Raji (cell line): ENCODE measurements at regions not wholly inside any gene's neighbourhood (a gene's known extent, or its start where the extent isn't known, plus 50 kb on each side); places are given as distances from the start of the nearest gene placed in this dataset.

Source experiments
- POLR2A ChIP-seq: IDR thresholded peaks from 2 replicates; pipeline ENCODE4 v1.6.1; 2011; ENCODE audit warnings: low read depth, low read length, control low read depth; ENCODE audit not compliant: insufficient read depth

GRCh38 chr3:155029941-155030340 is 50.2 kb upstream of the MME start:
- no peak for TF ChIP-seq POLR2A

- no peak for TF ChIP-seq POLR2A
These were observed 53.0 kb upstream of the MME start for GRCh38 chr3:155026999-155027591.

- no peak for TF ChIP-seq POLR2A
These were observed 56.0 kb upstream of the MME start for GRCh38 chr3:155024006-155024638.

- TF ChIP-seq POLR2A: no peak
These were observed 57.2 kb upstream of the MME start for GRCh38 chr3:155022896-155023295.

GRCh38 chr3:155019575-155019974 is 60.5 kb upstream of the MME start:
- TF ChIP-seq POLR2A: no peak

GRCh38 chr3:155018621-155019330 is 61.3 kb upstream of the MME start:
- no peak for TF ChIP-seq POLR2A

GRCh38 chr3:155015776-155016436 is 64.2 kb upstream of the MME start:
- no peak for TF ChIP-seq POLR2A

- TF ChIP-seq POLR2A: no peak
These were observed 65.2 kb upstream of the MME start for GRCh38 chr3:155014953-155015352.

- no peak for TF ChIP-seq POLR2A
These were observed 66.7 kb upstream of the MME start for GRCh38 chr3:155013427-155013826.

- TF ChIP-seq POLR2A: no peak
These were observed 67.5 kb upstream of the MME start for GRCh38 chr3:155012584-155012983.

- no peak for TF ChIP-seq POLR2A
These were observed 69.7 kb upstream of the MME start for GRCh38 chr3:155010416-155010815.

GRCh38 chr3:155009217-155009616 is 70.9 kb upstream of the MME start:
- TF ChIP-seq POLR2A: no peak

- no peak for TF ChIP-seq POLR2A
These were observed 72.4 kb upstream of the MME start for GRCh38 chr3:155007729-155008128.

- no peak for TF ChIP-seq POLR2A
These were observed 78.7 kb upstream of the MME start for GRCh38 chr3:155001289-155002010.

GRCh38 chr3:154992655-154993054 is 87.5 kb upstream of the MME start:
- no peak for TF ChIP-seq POLR2A
